Osteocyte (in vitro differentiated cells): ENCODE measurements at regions not wholly inside any gene's neighbourhood (a gene's known extent, or its start where the extent isn't known, plus 50 kb on each side); places are given as distances from the start of the nearest gene placed in this dataset.

Experiments
- DNase-seq: peaks from one replicate; pipeline ENCODE4 v3.0.0; 2021; ENCODE audit warnings: mixed read lengths; ENCODE audit not compliant: unreplicated experiment; ENCODE audit errors: extremely low spot score
- H3K27ac Mint-ChIP-seq: one replicate; pipeline ENCODE4 v1.8.0; 2021; ENCODE audit warnings: mild to moderate bottlenecking, mixed read lengths; ENCODE audit not compliant: unreplicated experiment
- H3K27me3 Mint-ChIP-seq: one replicate; pipeline ENCODE4 v1.8.0; 2021; ENCODE audit warnings: mixed read lengths; ENCODE audit not compliant: unreplicated experiment
- H3K36me3 Mint-ChIP-seq: one replicate; pipeline ENCODE4 v1.8.0; 2021; ENCODE audit warnings: mixed read lengths; ENCODE audit not compliant: unreplicated experiment
- H3K4me1 Mint-ChIP-seq: one replicate; pipeline ENCODE4 v1.8.0; 2021; ENCODE audit warnings: mixed read lengths; ENCODE audit not compliant: unreplicated experiment
- H3K4me3 Mint-ChIP-seq: one replicate; pipeline ENCODE4 v1.8.0; 2021; ENCODE audit warnings: mild to moderate bottlenecking, moderate library complexity, mixed read lengths; ENCODE audit not compliant: unreplicated experiment
- H3K9me3 Mint-ChIP-seq: one replicate; pipeline ENCODE4 v1.8.0; 2021; ENCODE audit warnings: mixed read lengths; ENCODE audit not compliant: unreplicated experiment
- TF ChIP-seq, protein P1 (sequence below): fragments of 200-600 bp; sonication (generic); IDR thresholded peaks from 2 replicates; pipeline ENCODE4 v1.5.0; 2021; ENCODE audit warnings: antibody characterized with exemption, mild to moderate bottlenecking, moderate library complexity

- TF ChIP-seq, protein P1, sequence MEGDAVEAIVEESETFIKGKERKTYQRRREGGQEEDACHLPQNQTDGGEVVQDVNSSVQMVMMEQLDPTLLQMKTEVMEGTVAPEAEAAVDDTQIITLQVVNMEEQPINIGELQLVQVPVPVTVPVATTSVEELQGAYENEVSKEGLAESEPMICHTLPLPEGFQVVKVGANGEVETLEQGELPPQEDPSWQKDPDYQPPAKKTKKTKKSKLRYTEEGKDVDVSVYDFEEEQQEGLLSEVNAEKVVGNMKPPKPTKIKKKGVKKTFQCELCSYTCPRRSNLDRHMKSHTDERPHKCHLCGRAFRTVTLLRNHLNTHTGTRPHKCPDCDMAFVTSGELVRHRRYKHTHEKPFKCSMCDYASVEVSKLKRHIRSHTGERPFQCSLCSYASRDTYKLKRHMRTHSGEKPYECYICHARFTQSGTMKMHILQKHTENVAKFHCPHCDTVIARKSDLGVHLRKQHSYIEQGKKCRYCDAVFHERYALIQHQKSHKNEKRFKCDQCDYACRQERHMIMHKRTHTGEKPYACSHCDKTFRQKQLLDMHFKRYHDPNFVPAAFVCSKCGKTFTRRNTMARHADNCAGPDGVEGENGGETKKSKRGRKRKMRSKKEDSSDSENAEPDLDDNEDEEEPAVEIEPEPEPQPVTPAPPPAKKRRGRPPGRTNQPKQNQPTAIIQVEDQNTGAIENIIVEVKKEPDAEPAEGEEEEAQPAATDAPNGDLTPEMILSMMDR, result no peak
- H3K27me3 Mint-ChIP-seq, result no peaks in the 10 kb centered on the region
- no peak overlapping the region for H3K4me3 Mint-ChIP-seq
- no peak overlapping the region for H3K27ac Mint-ChIP-seq
- H3K9me3 Mint-ChIP-seq, result no peaks in the 10 kb centered on the region
- H3K36me3 Mint-ChIP-seq, result no peaks in the 10 kb centered on the region
- no peak for DNase-seq
- peaks cover 29% of the 10 kb centered on the region for H3K4me1 Mint-ChIP-seq
Observed at GRCh38 chr21:35853321-35854239, 206.7 kb downstream of the SETD4 start.

- TF ChIP-seq, protein P1, result no peak
- DNase-seq, result no peak
- no peaks in the 10 kb centered on the region for H3K27me3 Mint-ChIP-seq
Observed at GRCh38 chr21:35852820-35853219, 207.5 kb downstream of the SETD4 start.

GRCh38 chr21:35850542-35851103, 209.7 kb downstream of the SETD4 start:
- H3K27ac Mint-ChIP-seq, result peak overlapping the region; percentile 66
- no peaks in the 10 kb centered on the region for H3K9me3 Mint-ChIP-seq
- peaks cover 22% of the 10 kb centered on the region for H3K4me1 Mint-ChIP-seq
- no peak for DNase-seq
- TF ChIP-seq, protein P1, result no peak
- no peaks in the 10 kb centered on the region for H3K36me3 Mint-ChIP-seq
- no peaks in the 10 kb centered on the region for H3K27me3 Mint-ChIP-seq
- no peak overlapping the region for H3K4me3 Mint-ChIP-seq

More at GRCh38 chr21:35852820-35853219, 207.5 kb downstream of the SETD4 start:
- no peaks in the 10 kb centered on the region for H3K9me3 Mint-ChIP-seq
- no peak overlapping the region for H3K27ac Mint-ChIP-seq
- H3K4me1 Mint-ChIP-seq, result peaks cover 22% of the 10 kb centered on the region
- H3K4me3 Mint-ChIP-seq, result no peak overlapping the region
- H3K36me3 Mint-ChIP-seq, result no peaks in the 10 kb centered on the region

GRCh38 chr21:35850029-35850428, 210.3 kb downstream of the SETD4 start:
- H3K9me3 Mint-ChIP-seq, result no peaks in the 10 kb centered on the region
- H3K36me3 Mint-ChIP-seq, result no peaks in the 10 kb centered on the region
- peak overlapping the region; percentile 66 for H3K27ac Mint-ChIP-seq
- DNase-seq, result no peak
- no peaks in the 10 kb centered on the region for H3K27me3 Mint-ChIP-seq
- TF ChIP-seq, protein P1, result no peak
- H3K4me3 Mint-ChIP-seq, result no peak overlapping the region
- peaks cover 22% of the 10 kb centered on the region for H3K4me1 Mint-ChIP-seq

GRCh38 chr21:35849144-35849543, 211.2 kb downstream of the SETD4 start:
- H3K4me1 Mint-ChIP-seq, result peaks cover 22% of the 10 kb centered on the region
- TF ChIP-seq, protein P1, result no peak
- no peak for DNase-seq
- no peaks in the 10 kb centered on the region for H3K36me3 Mint-ChIP-seq
- H3K4me3 Mint-ChIP-seq, result no peak overlapping the region
- no peaks in the 10 kb centered on the region for H3K27me3 Mint-ChIP-seq
- H3K9me3 Mint-ChIP-seq, result no peaks in the 10 kb centered on the region
- no peak overlapping the region for H3K27ac Mint-ChIP-seq
